AG04450 (cell line): ENCODE measurements at regions not wholly inside any gene's neighbourhood (a gene's known extent, or its start where the extent isn't known, plus 50 kb on each side); places are given as distances from the start of the nearest gene placed in this dataset.

Experiments used
- CTCF ChIA-PET: fragments of 300-600, 350-600 bp; formaldehyde crosslinking; extraction: SDS; loops from one replicate; lab custom pipeline; 2022; ENCODE audit warnings: antibody characterized with exemption, inconsistent platforms; lab: Charles Lee
- POLR2A ChIA-PET: fragments of 350-600 bp; formaldehyde crosslinking; extraction: SDS; loops from one replicate; lab custom pipeline; 2021; ENCODE audit warnings: antibody characterized with exemption, inconsistent platforms; lab: Yijun Ruan, JAX
- DNase-seq: peaks from one replicate; pipeline ENCODE4 v3.0.0-alpha.2; 2011; ENCODE audit warnings: low read depth, low spot score
- H3K27ac ChIP-seq: one replicate; pipeline ENCODE4 v1.5.1; 2012; ENCODE audit warnings: low read depth, low read length, control low read depth
- H3K27me3 ChIP-seq: one replicate; pipeline ENCODE4 v1.6.0; 2012; ENCODE audit warnings: low read length; ENCODE audit not compliant: control insufficient read depth, insufficient read depth
- H3K4me3 ChIP-seq: 2 replicates; pipeline ENCODE4 v1.5.1; 2011; ENCODE audit warnings: mild to moderate bottlenecking, low read depth, low read length, control low read depth
- H3K9me3 ChIP-seq: 2 replicates; pipeline ENCODE4 v1.5.1; 2012; ENCODE audit warnings: low read length; ENCODE audit not compliant: control insufficient read depth, insufficient read depth
- CTCF ChIP-seq: IDR thresholded peaks from 2 replicates; pipeline ENCODE4 v1.5.1; 2011; ENCODE audit warnings: low read depth, low read length, control low read depth, inconsistent platforms

- no peak for TF ChIP-seq CTCF
- ChIA-PET POLR2A (no interaction called here), CTCF (no interaction called here)
- Histone ChIP-seq H3K4me3 (no peak overlapping the region), H3K27ac (no peak overlapping the region), H3K27me3 (no peaks in the 10 kb centered on the region), H3K9me3 (no peaks in the 10 kb centered on the region)
- DNase-seq: no peak
Measured at GRCh38 chr13:38421590-38422560, 72.2 kb downstream of the UFM1 start.

GRCh38 chr13:38429916-38430315, 80.3 kb downstream of the UFM1 start:
- POLR2A ChIA-PET: no interaction called here
- Histone ChIP-seq H3K27me3 (no peaks in the 10 kb centered on the region), H3K9me3 (no peaks in the 10 kb centered on the region), H3K27ac (no peak overlapping the region), H3K4me3 (no peak overlapping the region)
- CTCF ChIA-PET: interaction anchor here (0.6 kb wide), 1 partner anchor 1694 kb away, joined by 5 read pairs; no protein-coding TSS in a partner anchor
- no peak for TF ChIP-seq CTCF
- no peak for DNase-seq

- no peaks in the 10 kb centered on the region for H3K9me3 ChIP-seq
- CTCF ChIA-PET: no interaction called here
- DNase-seq: no peak
- H3K27me3 ChIP-seq: no peaks in the 10 kb centered on the region
- POLR2A ChIA-PET: no interaction called here
- H3K4me3 ChIP-seq: no peak overlapping the region
- no peak overlapping the region for H3K27ac ChIP-seq
- TF ChIP-seq CTCF: no peak
Measured at GRCh38 chr13:38430796-38431195, 81.1 kb downstream of the UFM1 start.

GRCh38 chr13:38440666-38441065, 91.0 kb downstream of the UFM1 start:
- TF ChIP-seq CTCF: no peak

GRCh38 chr13:38444904-38445303, 95.3 kb downstream of the UFM1 start:
- no peak for TF ChIP-seq CTCF
- DNase-seq: no peak
- Histone ChIP-seq H3K9me3 (no peaks in the 10 kb centered on the region), H3K27ac (no peak overlapping the region), H3K4me3 (no peak overlapping the region), H3K27me3 (no peaks in the 10 kb centered on the region)
- ChIA-PET POLR2A (no interaction called here), CTCF (no interaction called here)

More at GRCh38 chr13:38440666-38441065, 91.0 kb downstream of the UFM1 start:
- H3K9me3 ChIP-seq: no peaks in the 10 kb centered on the region
- no peak overlapping the region for H3K4me3 ChIP-seq
- H3K27ac ChIP-seq: no peak overlapping the region
- ChIA-PET POLR2A (no interaction called here), CTCF (no interaction called here)
- H3K27me3 ChIP-seq: no peaks in the 10 kb centered on the region
- DNase-seq: no peak
